Fibroblast of peridontal ligament (primary cell): ENCODE measurements at regions not wholly inside any gene's neighbourhood (a gene's known extent, or its start where the extent isn't known, plus 50 kb on each side); places are given as distances from the start of the nearest gene placed in this dataset.

Experiments used
- DNase-seq: peaks from one replicate; pipeline ENCODE4 v3.0.0-alpha.2; 2010; ENCODE audit errors: extremely low read depth

- DNase-seq = no peak
Observed at GRCh38 chr1:163807331-163808049, 485.7 kb downstream of the NUF2 start.

- DNase-seq = no peak
Observed at GRCh38 chr1:163813251-163813650, 491.5 kb downstream of the NUF2 start.

- no peak for DNase-seq
Observed at GRCh38 chr1:163820226-163820625, 498.5 kb downstream of the NUF2 start.

GRCh38 chr1:163820766-163821165 lies 499.0 kb downstream of the NUF2 start:
- peak; percentile 70 for DNase-seq

GRCh38 chr1:163821679-163822078 lies 499.9 kb downstream of the NUF2 start:
- no peak for DNase-seq

- DNase-seq = no peak
Observed at GRCh38 chr1:163823017-163823416, 501.3 kb downstream of the NUF2 start.

GRCh38 chr1:163824006-163824405 lies 502.3 kb downstream of the NUF2 start:
- DNase-seq = peak; percentile 87

DNA sequence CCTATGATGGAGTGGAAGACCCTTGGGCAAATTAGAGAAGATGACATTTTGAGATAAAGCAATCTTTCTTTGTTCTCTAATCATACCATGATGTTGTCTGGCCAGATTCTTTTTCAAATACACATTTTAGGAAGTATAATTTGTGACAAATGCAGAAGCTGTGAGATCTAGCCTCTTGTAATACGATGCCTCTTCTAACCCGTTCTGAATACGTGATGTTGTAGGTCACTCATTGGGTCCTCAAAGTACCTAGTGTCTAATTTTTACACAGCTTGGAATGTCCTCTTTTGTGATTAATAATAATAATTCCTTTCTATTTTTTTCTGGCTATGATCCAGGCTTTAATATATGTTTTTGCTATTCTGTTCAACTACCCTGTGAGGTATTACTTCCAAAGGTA lies 502.7 kb downstream of the NUF2 start:
- no peak for DNase-seq

GRCh38 chr1:163826500-163826899 lies 504.7 kb downstream of the NUF2 start:
- no peak for DNase-seq

DNA sequence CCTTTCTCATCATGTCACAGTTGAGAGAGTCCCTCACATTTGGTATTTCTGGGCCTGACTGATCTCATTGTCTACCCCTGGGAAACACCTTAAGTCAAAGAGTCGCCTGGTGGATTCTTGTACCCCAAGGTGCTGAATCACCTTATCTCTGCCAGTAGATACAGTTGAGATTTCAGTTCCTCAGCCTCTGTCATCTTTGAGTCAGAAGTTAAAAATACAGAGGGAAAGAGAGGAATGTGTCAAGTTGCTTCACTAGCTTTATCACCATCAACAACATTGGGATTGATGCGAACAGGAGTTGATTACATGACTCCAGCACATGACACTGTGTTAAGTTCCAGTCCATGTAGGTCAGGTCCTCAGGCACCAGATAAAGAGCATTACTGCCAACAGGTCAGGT lies 513.0 kb downstream of the NUF2 start:
- DNase-seq = no peak

GRCh38 chr1:163836481-163836880 lies 514.7 kb downstream of the NUF2 start:
- DNase-seq = no peak

GRCh38 chr1:163837206-163837605 lies 515.5 kb downstream of the NUF2 start:
- DNase-seq = no peak

GRCh38 chr1:163842571-163842970 lies 520.8 kb downstream of the NUF2 start:
- peak; percentile 90 for DNase-seq

GRCh38 chr1:163844459-163844858 lies 522.7 kb downstream of the NUF2 start:
- DNase-seq = peak; percentile 87

DNA sequence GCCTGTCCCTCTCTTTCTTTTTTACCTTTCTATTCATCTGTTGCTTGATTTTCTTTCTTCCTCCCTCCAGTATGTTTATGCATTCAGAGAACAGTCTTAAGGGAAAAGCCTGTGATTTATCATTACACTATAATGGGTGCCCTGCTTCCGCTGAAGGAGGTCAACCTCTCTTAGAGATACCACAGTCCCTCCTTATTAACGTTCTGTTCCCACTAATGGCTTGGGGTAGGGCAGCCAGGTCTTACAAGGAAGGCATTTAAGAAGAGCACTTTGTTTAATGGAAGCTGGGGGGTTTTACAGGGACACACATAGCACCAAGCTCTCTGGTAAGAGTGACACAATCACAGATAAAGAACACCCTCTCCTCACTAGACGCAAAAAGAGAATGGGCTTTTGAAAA lies 523.5 kb downstream of the NUF2 start:
- DNase-seq = no peak

DNA sequence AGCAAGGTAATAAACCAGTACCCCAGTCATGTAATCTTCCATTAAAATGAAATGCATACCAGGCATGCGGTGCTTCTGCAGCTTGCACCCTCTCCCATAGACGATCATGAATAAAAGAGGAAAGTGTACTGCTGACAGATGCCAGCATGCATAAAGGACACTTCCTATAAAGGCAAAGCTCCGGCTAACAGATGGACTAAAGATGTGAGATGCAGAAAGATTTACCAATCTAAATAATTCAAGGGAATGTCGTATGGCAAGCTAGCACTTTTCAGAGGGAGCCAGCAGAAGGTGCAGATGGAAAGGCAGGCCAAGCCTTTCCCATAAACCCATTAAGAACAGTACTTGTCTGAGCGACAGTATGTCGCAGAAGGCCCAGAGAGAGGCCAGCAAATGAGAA lies 542.0 kb downstream of the NUF2 start:
- DNase-seq = no peak

DNA sequence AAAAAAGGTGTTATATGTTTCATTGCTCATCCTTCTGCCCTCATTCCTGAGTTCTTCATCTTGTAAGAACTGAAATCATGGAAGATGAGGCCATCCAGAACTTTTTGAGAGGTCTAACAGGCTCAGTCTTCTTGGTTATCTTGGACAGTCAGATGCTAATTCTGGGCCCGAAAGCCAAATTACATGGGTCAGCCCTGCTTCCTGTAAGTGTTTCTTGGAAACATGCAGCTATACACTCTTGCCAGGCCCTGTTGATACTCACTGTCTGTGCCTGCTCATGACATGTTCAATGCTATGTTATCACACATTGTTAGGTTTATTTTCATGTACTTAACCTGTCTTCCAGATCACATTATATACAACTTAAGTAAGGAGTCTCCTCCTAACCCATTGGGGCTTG lies 542.5 kb downstream of the NUF2 start:
- DNase-seq = no peak

GRCh38 chr1:163866564-163866963 lies 544.8 kb downstream of the NUF2 start:
- DNase-seq = no peak

DNA sequence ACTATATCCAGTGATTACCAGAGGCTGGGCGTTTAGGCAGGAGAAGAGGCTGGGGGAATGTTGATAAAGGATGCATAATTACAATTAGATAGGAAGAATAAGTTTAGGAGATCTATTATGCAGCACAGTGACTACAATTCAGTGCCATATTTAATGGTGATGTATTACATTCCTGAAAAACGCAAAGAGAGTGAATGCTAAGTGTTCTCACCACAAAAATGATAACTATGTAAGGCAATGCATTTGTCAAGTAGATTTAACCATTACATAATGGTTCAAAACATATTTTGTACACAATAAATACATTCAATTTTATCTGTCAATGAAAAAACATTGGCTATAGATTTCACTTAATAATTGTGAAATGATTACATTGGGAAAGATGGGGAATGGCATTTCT lies 548.9 kb downstream of the NUF2 start:
- DNase-seq = peak; percentile 68

GRCh38 chr1:163872067-163872466 lies 550.3 kb downstream of the NUF2 start:
- DNase-seq = peak; percentile 49

GRCh38 chr1:163874070-163874469 lies 552.3 kb downstream of the NUF2 start:
- DNase-seq = peak; percentile 69

DNA sequence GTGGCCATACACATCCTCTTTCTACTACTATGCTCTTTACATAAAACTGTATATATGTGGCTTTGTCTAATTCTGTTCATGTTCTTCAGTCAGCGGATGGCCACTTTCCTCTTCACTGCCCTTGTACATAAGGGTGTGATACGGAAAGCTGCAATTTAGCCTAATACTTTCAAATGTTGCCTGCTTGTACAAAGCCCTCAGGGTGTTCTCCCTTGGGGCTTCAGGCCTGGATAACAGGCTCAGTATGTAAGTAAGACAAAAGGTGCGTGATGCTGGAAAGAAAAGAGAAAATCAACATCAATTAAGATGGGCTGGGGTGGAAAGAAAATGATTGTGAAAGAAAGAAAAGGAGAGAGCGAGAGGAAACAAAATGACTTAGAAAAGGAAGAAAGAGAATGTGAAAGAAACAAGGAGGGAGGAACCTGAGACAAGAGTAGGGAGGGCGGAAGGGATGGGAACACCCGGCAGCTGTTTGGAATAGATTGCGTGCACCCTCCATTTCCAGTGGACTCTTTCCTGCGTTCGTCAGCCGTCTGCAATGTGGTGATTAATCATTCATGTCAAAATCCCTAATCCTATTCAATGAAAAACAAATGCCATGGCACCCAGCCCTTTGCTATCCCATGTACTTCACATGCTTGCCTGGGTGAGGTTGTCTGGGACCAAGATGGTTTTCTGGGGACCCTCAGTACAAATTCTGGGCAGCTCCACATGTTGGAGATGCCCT lies 553.6 kb downstream of the NUF2 start:
- DNase-seq = peak; percentile 99

GRCh38 chr1:163875927-163876320 lies 554.2 kb downstream of the NUF2 start:
- peak; percentile 97 for DNase-seq
